HG03378 (cell line): ENCODE measurements at regions not wholly inside any gene's neighbourhood (a gene's known extent, or its start where the extent isn't known, plus 50 kb on each side); places are given as distances from the start of the nearest gene placed in this dataset.
"Not testable (repeated sequence)": the region's sequence is repeated elsewhere in the genome, so short reads cannot be mapped to it uniquely, and the experiment has no call there.

ENCODE experiments used
- ATAC-seq: cut with Tn5 transposase; IDR thresholded peaks from one replicate; pipeline ENCODE4 v1.9.1; 2021; ENCODE audit warnings: mild to moderate bottlenecking, moderate library complexity; ENCODE audit not compliant: unreplicated experiment

- ATAC-seq = no peak
Measured at GRCh38 chr10:31121757-31122577, 90.3 kb upstream of the ZNF438 start.

DNA sequence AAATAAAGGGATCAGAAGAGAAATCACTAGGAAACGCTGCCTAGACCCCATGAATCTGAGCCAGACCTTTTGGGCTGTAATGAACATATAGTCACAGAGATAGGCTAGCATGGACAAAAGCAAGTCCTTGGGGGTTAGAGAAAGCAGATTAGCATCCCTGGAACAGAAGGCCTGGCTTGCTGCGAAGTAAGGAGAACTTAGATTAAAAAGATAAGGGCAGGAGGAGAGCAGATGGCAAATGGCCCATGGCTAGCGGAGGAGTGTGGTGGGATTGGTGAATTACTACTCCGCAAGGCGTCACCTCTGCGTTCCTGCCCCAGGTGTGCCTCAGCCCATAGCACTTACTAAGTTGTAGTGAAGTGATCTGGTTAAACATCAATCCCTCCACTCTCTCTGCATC lies 92.3 kb upstream of the ZNF438 start:
- ATAC-seq = no peak

- ATAC-seq = no peak
Measured at GRCh38 chr10:31124852-31125251, 93.2 kb upstream of the ZNF438 start.

DNA sequence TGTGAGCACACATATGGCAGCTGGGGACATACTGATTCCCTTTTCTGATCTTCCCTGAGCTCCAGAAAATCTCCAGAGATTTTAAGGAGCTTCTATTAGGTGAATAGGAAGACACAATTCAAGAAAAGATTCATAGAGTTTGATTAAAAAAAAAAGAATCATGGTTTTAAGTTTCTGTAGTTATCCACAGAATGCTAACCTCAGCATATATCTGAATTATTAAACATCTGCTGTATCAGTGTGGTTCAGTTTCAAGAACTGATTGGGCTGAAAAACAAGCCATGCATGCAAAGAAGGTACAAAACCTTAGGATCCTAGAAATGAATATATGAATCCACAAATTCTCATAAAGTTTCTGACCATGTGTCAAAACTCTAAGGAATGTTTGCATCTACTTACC lies 94.1 kb upstream of the ZNF438 start:
- no peak for ATAC-seq

GRCh38 chr10:31126593-31126992 lies 94.9 kb upstream of the ZNF438 start:
- no peak for ATAC-seq

- no peak for ATAC-seq
Measured at GRCh38 chr10:31128536-31128935, 96.9 kb upstream of the ZNF438 start.

DNA sequence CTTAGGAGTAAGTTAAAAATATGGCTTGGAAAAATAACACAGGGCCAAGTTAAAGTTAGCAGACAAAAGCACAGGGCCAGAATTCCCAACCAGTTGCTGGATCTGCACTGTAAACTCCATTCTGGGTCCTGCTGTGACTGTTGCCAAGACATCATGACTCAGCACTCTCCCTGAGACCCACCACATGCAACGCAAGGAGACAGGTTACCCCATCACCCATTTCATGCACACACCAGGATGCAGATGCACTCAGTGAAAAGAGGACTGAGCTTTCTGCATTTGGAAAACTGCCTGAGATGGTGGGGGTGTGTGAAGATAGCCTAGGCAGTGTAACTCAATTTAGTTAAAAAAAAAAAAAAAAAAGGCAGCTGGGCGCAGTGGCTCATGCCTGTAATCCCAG lies 97.6 kb upstream of the ZNF438 start:
- no peak for ATAC-seq

DNA sequence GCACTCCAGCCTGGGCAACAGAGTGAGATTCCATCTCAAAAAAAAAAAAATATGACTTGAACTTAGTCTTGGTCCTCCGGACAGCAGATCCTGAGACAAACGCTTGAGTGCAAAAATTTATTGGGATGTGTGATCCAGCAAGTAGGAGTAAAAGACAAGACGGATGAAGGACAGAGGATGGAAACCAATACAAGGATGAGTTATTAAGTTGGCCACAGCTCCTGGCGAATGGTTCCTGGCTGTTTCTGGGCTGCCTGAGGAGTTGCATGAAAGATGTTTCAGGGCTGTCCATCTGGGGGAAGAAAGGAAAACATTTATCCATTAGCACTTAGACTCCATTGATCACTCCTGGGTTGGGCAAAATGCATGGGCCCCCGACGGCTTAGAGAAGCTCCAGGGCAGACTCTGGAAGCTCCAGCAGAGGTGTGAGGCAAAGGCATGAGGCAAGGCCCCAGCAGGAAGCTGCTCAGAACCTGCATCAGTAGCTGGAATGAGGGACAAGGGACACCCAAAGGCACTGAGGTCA lies 98.3 kb upstream of the ZNF438 start:
- no peak for ATAC-seq

DNA sequence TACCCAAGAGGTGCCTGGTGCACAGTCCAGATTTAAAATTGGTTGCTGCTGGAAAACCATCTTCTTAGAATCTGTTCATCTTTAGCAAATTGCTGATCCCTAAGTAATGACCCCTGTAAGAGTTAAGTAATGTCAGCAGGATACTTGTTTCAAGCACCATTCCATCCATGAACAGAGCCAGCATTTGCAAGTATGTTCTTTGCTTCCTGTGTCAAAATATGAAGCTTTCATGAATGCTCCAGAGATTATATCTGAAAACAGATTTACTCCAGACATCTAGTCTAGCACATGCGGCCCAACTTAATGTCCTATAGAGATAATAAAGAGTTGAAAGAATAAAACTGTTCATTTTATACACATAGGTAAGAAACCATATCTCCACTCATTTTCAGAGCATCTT lies 98.7 kb upstream of the ZNF438 start:
- ATAC-seq = no peak

DNA sequence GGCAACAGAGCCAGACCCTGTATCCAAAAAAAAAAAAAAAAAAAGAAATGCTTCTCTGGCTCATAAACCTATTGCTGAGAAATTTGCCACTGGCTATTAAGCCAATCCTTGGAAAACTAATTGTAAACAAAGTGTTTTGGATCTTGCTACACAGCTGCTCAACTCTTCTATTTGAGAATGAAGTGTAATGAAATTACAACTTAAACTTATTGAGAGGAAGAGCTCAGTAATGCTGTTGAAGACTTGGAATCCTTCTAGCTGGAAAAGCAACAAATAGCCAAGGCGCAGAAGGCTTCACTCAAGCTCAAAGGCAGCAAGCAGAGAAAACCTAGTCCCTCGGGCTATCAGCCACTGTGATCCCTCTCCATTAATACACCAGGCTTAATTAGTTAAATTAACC lies 99.6 kb upstream of the ZNF438 start:
- no peak for ATAC-seq

GRCh38 chr10:31132681-31133244 lies 101.1 kb upstream of the ZNF438 start:
- ATAC-seq = no peak

DNA sequence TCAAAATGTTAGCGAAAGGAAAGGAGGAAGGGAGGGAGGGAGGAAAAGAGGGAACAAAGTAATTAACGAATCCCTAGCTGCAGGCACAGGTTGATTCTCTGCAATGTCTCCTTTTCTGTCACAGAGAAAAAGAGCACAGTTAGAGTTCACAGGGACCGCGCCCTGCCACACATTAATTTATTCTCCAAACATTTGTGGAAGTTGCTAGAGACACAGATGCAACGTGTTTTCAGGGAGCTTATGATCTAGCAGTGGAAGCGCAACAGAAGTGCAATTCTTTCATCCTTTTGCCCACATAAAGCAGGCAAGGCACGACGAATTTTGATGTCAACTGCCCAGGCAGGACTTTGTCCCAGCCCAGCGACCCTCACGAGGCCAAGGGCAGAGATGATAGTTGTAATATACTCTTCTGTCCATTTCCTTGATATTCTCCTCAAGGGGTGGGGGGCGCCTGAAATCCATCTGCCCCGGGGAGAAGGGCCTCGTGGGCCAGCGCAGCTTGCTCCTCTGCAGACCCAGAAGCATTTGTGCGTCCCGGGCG lies 101.7 kb upstream of the ZNF438 start:
- ATAC-seq = no peak

GRCh38 chr10:31133792-31134310 lies 102.2 kb upstream of the ZNF438 start:
- no peak for ATAC-seq

- ATAC-seq = no peak
Measured at GRCh38 chr10:31134311-31134952, 102.8 kb upstream of the ZNF438 start.

DNA sequence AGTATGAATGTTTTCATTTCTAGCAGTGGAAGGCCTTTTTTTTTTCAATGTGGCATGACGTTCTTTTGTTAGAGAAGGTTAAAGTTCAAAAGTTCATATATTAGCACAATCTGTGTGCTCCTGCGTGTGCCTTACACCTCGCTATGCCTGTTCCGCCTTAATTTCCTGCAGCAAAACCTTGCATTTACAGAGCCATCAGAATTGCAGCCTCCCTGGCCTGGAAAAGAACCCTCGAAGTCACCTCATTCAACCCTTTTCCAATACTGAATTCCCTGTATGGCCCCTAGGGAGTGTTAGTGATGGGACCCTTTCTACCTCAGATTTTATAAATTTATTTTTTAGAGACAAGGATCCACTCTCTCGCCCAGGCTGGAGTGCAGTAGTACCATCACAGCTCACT lies 103.5 kb upstream of the ZNF438 start:
- ATAC-seq = no peak

DNA sequence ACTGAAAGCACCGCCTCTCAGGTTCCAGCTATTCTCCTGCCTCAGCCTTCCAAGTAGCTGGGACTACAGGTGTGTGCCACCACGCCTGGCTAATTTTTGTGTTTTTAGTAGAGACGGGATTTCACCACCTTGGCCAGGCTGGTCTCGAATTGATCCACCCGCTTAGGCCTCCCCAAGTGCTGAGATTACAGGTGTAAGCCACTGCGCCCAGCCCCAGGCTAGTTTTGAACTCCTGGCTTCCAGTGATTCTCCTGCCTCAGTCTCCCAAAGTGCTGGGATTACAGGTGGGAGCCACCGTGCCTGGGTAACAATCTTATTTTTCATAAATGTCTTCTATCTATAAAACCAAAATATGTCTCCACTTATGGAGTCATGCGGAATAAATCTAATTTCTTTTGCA lies 104.1 kb upstream of the ZNF438 start:
- ATAC-seq = not testable (repeated sequence)

GRCh38 chr10:31136386-31136785 lies 104.7 kb upstream of the ZNF438 start:
- no peak for ATAC-seq

DNA sequence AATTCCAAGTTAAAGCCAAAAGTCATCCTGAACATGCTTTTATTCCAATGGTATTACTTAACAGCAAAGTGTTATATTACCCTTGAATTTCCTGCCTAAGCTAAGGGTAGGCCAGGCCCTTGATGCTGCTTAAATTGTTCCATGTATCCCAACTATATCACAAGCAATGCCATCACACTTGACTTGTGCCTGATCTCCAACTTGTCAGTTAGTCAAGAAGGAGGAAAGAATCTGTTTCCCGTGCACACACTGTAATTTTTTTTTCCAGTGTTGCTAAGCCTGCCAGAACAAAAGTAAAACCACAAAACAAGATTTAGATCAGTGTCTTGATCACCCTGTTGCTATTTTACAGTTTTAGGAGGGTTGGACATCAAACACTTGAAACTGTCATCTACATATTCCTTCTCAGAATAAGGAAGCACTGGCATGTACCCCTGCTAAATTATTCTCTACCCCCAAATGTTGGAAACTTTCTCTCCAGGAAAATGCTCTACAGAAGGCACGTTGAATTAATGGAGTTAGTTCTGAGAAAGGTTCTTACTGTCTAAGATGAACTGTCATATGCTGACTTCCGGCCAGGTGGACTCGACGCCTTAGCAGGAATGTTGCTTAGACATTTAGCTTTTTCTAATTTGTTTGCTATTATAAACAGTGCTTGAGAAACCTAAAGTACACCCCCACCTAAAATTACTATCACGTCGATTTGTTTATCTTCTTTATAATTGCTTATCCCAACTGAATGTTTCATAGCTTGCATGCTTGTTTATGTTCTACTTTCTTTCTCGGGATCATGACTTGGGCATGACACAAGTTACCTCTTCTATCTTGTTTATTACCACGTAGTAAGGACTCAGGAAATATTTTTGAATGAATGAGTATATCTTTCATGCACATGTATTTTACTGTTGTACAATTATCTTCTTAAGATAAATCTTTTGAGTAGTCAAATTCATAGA lies 105.5 kb upstream of the ZNF438 start:
- no peak for ATAC-seq

DNA sequence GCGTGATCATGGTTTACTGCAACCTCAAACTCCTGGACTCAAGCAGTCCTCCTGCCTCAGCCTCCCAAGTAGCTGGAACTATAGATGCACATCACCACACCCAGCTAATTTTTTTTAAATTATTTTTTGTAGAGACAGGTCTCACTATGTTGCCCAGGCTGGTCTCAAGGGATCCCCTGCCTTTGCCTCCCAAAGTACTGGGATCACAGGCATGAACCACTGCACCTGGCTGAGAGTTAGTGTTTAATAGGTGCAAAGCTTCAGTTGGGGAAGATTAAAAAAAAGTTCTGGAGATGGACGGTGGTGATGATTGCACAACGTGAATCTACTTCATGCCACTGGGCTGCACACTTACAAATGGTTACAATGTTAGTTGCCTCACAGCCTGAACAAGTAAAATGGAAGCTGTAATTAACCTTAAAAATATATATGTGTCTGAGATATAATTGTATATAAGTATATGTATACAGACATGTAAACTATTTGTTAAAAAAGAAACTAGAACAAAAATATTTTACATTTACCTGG lies 106.4 kb upstream of the ZNF438 start:
- no peak for ATAC-seq

GRCh38 chr10:31139497-31139896 lies 107.8 kb upstream of the ZNF438 start:
- no peak for ATAC-seq
